NCI-H510A (cell line): ENCODE measurements at regions not wholly inside any gene's neighbourhood (a gene's known extent, or its start where the extent isn't known, plus 50 kb on each side); places are given as distances from the start of the nearest gene placed in this dataset.

Source experiments
- DNase-seq: peaks from one replicate; lab custom pipeline; 2025; lab: John Stamatoyannopoulos, UW

DNA sequence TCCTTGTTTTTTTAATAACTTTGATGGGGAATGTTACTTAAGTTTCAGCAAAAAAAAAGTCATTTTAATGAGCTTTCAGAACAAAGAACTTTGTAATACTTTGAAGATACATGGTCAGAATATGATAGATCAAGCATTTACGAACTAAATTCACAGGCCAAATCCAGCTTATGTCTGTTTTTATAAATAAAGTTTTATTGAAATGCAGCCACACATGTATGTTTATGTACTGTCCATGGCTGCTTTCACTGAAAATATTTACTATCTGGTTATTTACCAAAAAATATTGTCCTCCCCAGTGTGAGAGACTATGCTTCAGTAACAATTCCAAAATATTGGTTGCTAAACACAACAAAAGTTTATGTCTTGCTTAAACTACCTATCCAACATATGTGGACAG lies 366.7 kb downstream of the PIK3R1 start:
- DNase-seq: no peak

DNA sequence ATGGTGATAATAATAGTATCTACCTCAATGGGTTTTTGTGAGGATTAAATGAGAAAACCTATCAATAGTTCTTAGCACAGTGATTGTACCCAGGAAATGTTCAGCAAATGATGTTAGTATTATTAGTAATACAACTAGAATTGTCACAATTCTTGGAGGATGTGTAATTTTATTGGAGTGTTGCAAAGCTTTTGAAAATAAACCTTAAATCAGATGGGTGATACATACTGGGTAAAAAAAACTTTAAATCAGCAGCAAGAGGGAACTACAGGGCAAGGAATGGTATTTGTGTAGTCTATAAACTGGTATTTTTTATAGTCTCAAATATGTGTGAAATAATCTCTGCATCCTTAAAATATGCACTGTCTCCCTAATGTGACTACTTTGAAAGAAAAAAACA lies 371.6 kb downstream of the PIK3R1 start:
- DNase-seq: no peak

DNA sequence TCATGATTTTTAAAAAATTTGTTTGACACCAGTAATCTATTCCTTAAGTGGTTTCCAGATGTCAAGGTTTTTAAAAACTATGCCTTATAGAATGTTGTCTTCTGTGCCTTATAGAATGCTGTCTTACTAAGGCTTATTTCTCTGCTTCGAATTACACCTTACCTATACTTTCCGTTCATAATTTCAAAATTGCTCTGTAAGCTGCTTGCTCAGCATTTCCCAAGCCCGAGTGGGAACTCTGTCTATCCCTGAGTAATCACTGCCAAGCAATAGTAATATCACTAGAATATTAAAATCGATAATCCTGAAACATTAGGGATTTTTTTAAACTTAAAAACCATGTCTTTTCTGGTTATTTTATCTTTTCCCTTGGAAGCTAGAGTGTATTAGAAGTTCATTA lies 376.3 kb downstream of the PIK3R1 start:
- DNase-seq: no peak

DNA sequence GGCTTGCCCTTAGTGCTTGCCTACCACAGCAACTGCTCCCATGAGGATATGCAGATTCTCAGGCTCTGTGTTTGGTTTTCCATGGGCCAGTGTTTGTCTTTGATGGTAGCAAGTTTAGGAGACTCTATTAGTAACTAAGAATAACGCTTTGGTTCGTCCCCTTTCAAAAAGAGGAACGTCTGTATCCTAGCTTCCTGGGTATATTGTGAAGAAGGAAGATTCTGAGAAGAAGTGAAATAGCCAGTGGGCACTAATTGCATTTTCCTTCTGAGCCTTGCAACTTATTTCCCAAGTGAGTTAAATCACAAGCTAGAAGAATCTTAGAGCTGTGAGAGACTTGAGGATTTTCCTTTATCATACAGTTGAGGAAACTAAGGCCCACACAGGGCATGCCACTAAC lies 376.8 kb downstream of the PIK3R1 start:
- no peak for DNase-seq

DNA sequence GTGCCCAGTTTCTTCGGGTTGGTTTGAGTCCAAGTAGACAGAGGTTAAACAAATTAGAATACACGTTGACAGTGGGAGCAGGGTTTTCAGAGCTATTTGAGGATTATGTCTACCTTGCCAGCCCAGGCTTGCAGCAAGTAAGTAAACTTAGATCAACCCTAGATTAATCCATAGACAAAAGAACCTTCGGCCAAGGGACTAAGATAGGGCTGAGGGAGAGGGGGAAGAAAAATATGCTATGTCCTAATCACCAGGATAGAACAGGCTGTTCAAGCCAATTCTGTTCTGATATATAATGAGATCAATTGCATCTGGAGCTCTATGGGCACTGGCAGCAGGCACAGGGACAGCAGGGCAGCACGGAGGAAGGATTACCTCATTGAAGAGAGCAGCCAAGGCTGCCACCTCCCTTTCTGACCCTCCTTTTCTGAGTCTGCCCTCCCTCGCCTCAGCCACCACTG lies 377.7 kb downstream of the PIK3R1 start:
- no peak for DNase-seq

DNA sequence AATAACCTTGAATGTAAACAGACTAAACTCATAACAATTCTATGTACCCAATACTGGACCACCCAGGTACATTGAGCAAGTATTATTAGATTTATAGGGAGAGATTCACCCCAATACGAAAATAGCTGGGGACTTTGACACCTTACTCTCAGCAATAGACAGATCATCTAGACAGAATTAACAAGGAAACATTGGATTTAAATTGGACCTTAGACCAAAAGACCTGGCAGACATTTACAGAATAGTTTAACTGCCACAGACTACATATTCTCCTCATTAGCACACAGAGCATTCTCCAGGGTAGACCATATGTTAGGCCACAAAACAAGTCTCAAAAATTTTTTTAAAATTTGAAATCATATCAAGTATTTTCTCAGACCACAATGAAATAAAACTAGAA lies 397.4 kb downstream of the PIK3R1 start:
- no peak for DNase-seq

DNA sequence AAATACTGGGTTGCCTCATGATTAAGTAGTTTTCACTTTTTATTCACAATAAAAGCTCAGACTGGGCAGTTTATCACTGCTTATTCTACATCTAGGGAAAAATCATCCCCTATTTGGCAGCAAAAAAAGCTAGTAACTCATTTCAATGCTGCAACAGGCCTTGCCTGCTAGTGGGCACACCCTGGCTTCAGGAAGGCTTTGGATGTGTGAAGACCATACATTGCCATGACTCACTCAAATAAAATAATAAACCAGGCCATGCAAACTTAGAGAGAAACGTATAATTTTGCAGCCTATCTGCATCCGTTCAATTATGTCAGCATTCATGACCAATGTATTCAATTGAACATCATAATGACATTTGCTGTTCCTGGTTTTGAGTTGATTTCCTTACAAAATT lies 402.9 kb downstream of the PIK3R1 start:
- no peak for DNase-seq

DNA sequence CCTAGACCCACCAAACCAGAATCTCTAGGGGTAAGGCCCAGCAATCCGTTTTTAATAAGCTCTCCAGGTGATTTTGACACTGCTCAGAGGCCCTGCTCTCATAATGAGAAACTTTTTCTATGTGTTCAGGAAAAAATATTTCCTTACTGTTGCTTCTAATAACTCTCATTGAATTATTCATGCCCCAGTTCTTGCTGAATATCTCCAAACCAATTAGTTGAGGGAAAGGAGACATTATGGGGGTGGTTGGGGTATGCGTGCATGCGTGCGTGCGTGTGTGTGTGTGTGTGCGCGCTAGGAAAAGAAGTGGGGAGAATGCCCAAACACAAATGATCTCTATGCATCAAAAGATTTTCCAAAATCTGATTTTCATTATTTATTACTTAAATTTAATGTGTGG lies 411.4 kb downstream of the PIK3R1 start:
- no peak for DNase-seq

DNA sequence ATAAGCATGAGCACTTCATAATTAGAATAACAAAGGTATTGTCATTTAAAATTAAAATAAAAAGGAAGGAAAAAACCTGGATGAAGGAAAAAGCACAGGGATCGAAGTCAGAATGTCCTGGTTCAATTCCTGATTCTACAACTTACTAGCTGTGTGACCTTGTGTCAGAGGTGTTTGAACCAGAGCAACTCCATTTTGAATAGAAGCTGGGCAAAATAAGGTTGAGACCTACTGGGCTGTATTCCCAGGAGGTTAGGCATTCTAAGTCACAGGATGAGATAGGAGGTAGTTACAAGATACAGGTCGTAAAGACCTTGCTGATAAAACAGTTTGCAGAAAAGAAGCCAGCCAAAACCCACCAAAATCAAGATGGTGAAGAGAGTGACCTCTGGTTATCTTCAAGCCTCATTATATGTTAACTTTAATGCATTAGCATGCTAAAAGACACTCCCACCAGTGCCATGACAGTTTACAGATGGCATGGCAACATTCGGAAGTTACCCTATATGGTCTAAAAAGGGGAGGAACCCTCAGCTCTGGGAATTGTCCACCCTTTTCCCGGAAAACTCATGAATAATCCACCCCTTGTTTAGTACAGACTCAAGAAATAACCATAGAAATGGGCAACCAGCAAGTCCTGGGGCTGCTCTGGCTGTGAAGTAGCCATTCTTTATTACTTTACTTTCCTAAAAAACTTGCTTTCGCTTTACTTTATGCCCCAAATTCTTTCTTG lies 412.7 kb downstream of the PIK3R1 start:
- DNase-seq: no peak

DNA sequence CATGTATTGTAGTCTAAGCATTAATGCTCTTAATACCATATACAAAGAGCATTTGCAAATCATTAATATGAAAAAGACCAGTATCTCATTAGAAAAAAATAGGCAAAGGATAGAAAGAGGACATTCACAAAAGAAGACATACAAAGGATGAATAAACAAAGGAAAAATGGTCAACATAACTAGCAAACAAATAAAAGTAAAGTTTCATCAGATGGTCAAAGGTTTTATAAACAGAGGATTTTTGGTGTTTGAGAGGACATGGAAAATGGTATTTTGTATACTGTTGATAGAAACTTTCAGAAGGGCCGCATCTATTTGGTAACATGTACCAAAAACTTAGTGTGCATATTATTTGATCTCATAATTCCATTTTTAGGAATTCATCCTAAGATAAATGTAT lies 414.8 kb downstream of the PIK3R1 start:
- no peak for DNase-seq

DNA sequence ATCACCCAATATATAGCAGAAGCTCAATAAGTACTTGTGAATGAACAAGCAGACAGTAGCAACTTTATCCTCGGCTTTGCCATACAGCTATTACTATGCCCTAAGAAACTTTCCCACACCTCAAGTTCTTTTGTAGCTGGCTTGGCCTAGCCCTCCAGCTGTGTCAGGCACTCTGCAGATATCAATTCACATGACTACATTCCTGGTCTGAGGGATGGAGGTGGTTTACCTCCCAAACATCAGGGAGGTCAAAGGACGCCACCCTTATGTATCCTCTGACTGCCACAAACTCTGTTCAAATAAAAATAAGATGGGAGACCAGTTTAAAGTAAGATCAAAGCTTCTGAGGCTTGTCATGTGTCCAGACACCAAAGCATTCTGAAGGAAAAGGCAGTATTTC lies 416.3 kb downstream of the PIK3R1 start:
- no peak for DNase-seq

DNA sequence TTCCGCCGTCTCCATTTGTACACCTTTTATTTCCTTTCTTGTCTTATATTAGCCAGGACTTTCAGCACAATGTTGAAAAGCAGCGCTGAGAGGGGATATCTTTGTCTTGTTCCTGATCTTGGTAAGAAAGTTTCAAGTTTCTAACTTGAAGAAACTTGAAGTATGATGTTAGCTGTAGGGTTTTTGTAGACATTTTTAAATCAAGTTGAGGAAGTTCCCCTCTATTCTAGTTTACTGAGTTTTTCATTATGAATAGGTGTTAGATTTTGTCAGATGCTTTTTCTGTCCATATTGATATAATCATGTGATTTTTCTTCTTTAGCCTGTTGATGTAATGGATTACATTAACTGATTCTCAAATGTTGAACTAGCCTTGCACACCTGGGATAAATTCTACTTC lies 425.7 kb downstream of the PIK3R1 start:
- no peak for DNase-seq

DNA sequence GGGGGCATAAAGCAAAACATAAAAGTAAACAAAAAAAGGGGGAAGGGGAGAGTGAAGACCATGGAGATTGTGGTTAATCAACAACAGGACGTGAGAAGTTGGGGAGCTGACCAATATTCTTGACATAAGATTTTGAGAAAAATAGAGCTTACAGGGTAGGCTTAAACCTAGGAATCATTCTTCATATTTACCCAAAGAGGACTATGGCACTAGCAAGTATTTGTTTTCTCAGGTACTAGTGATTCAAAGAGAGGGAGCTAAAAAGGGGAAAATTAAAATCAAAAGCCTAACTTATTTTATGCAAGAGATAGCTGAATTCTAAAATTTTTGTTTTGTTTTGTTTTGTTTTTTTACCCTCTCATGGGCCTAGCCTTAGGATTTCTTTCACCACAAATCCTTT lies 427.5 kb downstream of the PIK3R1 start:
- DNase-seq: no peak

DNA sequence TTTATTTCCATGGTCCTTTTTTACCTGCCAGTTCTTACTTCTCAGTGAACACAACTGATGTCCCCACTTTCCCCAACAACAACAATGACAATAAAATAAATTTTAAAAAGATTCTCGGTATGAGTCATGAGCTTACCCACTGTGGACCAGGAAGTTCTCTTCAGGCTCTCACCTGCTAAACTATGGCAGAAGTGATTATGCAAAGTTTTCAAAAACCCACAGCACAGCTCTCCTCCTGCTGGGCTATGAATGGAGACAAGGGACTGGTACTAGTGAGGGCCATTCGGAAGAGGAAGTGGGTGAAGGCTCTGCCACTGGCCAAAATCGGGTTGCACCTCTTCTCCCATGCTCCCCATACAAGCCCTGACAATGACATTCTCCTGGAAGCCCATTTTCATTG lies 429.4 kb downstream of the PIK3R1 start:
- DNase-seq: no peak

DNA sequence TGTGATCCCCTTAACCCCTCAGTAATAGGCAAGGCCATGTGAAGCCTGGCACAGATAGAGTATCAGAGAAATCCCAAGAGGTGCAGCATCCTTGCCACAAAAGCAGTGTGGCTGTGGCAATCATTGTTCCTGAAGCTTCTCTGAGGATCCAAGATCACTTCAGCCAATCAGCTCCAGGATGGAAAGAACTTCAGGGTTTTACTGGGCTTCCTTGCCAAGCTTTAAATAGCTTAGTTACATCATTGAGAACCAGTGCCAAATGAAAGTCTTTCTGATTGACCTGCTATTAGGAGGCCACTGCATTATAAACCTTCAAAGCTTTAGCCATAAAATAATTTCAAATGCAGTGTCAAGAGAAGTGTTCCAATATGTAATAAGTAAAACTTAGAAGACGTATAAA lies 430.6 kb downstream of the PIK3R1 start:
- no peak for DNase-seq

DNA sequence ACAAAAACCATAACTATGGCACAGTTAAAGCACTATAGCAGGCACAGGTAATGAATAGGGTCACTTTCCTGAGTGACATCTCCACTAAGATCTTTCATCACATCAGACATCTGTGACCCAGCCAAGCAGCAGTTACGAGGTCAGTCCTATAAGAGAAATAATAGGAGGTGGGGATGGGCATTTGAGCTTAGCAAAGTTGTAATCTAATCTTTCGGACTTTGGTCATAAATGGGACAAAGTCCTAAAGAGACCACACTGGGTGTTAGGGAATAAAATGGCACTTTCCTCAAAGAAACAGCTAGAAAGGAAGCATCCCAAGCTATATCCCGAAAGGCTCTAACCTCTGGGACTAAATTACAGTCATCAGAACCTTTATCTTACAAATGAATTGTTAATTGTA lies 432.2 kb downstream of the PIK3R1 start:
- DNase-seq: no peak

DNA sequence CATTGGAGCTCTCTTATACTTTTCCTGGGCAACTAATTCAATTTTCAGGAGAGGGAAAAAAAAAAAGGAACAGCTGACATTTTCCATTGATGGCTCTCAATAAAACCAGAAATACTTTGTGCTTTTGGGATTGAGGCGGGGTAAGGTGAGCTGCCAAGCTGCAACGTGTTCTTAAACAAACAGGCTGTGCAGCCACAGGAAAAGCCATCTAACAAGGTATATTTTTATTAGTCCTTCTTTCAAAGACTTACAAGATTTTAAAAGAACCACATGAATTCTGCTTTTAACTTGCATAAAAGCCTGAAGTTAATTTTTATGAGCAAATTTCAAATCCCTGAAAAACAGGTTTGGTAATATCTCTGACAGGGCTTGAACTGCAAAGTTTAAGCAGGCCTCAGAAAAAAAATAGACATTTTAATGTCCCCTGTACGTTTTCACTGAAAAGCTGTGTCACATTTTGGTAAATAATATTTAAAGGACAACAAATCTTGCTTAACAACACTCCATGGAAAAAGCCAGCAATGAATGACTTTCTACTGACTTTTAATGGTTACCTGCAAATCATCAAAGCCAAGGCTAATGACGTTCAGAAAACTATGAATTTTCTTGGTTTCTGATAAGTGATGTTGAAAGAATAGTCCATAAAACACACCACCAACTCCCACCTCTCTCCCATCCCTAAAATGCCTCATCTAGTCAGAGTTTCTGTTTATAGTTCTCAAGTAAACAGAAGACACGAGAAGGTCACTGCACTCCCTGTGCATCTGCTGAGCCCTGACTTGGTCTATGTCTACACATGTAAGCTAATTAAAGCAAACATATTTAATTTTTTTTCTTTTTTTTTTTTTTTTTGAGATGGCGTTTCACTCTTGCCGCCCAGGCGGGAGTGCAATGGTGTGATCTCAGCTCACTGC lies 433.6 kb downstream of the PIK3R1 start:
- no peak for DNase-seq

DNA sequence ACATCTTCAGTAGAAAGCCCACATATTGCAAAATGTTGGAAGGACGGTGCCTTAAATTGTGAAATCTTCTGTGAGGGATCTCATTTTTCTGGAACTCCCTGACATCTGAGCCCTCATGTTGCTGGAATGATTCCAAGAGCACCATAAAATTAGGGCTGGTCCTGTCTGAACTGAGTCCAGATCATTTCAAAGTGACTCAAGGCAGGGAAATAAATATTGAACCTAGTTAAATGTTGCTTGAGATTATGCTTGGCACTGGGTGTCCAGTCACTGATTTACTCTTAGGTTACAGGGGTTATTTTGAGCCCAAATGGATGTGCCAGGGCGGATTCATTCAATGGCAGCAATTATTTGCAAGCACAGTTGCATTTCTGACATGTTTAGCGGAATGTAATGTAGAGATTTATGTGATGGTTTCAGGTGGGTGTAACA lies 437.0 kb downstream of the PIK3R1 start:
- DNase-seq: no peak

DNA sequence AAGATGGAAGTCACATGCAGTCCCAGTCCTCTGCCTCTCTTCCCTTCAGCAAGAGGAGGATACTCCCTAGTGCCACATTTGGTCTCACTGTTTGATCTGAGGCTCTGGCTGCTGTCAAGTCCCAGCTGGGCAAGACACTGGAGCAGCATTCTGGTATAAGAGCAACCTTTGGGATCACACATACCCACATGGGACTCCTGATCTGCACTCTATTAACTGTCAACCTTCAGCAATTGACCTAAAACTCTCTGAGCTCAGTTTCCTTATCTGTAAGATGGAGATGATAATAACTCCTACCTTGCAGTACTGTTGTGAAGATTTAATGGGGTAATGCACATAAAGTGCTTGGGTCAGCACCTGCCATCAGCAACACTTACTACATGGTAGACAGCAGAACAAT lies 437.9 kb downstream of the PIK3R1 start:
- DNase-seq: no peak

DNA sequence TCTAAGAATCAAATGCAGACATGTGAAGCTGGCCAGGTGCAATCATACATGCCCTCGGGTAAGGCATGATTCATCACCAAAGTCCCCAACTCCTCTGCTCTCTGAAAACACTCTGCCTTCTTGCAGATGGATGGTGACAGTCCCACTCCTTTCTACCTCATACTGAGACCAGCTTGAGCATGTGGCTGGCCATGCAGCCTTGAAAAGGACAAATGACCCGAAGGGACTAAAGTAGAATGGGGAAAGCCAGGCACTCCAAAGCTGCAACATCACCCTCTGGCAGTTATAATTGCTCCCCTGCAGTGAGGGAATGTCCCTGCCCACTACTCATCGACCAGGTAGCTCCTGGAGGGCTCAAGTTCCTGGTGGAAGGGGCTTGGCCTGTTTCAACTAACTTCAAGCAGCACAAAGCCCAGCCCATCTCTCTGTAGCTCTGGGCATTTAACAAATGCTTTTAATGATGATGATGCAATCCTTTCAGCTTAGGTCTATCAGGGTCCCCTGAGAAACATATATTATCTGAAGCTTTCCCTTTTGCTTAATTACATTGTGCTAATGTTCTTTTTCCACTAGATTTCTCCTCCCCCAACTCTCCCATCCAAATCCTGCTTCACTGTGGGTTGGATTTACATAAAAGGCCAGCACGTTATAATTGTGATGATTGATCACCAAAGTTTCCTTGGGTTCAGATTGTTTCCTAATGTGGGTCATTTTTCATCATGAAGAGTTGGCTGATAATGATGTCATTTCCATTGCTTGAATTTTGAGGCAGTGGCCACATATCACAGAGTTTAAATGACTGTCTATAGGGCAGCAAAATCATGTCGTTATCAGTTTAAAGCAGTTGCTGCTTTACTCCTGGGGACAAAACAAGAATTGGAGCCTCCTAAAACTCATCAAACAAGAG lies 436.5 kb upstream of the SLC30A5 start:
- no peak for DNase-seq

DNA sequence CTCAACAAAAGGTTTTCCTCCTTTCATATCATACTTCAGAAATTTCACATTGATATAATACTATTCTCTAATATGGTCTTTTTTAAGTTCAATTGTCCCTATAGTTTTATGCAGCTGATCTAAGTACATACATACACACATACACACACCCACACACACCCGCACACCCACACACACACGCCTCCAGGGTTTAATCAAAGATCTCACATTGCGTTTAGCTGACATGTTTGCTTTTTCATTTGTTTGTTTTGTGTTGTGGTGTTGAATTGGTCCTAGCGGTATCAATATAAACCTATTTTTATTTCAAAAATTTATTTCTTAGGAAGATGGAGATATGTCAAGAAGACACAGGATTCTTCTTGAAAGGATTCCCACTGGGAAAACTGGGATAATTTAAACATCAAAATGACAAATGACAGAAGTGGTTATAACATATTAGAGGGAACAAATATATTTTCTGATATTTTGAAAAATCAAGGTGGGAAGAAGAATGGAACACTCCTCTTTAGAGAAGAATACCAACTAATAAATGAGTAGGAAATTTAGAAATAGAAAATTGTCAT lies 434.9 kb upstream of the SLC30A5 start:
- no peak for DNase-seq

DNA sequence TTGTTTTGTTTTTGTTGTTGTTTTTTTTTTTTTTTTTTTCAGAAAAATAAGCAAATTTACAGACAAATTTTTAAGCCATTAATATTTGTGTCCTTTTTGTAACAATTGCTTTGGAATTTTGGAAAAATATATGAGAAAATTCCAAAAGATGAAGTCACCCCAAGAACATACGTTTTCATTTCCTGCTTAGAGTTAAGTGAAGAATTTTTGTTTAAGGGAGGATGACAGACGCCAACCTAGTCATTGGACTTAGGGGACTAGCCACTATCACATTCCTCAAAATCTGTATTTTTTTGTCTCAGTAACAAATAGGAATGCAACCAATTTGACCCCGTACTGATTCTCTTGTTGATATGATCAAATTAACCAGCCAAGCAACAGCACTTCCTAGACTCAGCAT lies 433.9 kb upstream of the SLC30A5 start:
- DNase-seq: no peak
